GM04504 (cell line): ENCODE measurements at regions not wholly inside any gene's neighbourhood (a gene's known extent, or its start where the extent isn't known, plus 50 kb on each side); places are given as distances from the start of the nearest gene placed in this dataset.
"Not testable (repeated sequence)": the region's sequence is repeated elsewhere in the genome, so short reads cannot be mapped to it uniquely, and the experiment has no call there.

Experiments
- DNase-seq: peaks from one replicate; pipeline ENCODE4 v3.0.0-alpha.2; 2012; ENCODE audit warnings: low read depth

GRCh38 chr3:187473778-187474406 is 105.7 kb downstream of the RTP4 start:
- DNase-seq = no peak

- DNase-seq = not testable (repeated sequence)
These were observed 98.1 kb downstream of the RTP4 start for GRCh38 chr3:187466306-187466705.

- no peak for DNase-seq
These were observed 97.3 kb downstream of the RTP4 start for GRCh38 chr3:187465503-187465902.

- no peak for DNase-seq
These were observed 96.5 kb downstream of the RTP4 start for GRCh38 chr3:187464682-187465081.

GRCh38 chr3:187458921-187459320 is 90.7 kb downstream of the RTP4 start:
- no peak for DNase-seq

- DNase-seq = no peak
These were observed 90.2 kb downstream of the RTP4 start for GRCh38 chr3:187458383-187458782.

GRCh38 chr3:187456250-187456649 is 88.1 kb downstream of the RTP4 start:
- DNase-seq = peak; percentile 33

GRCh38 chr3:187454085-187454815 is 86.1 kb downstream of the RTP4 start:
- DNase-seq = no peak

GRCh38 chr3:187450431-187451190 is 82.4 kb downstream of the RTP4 start:
- no peak for DNase-seq

GRCh38 chr3:187448674-187449073 is 80.5 kb downstream of the RTP4 start:
- DNase-seq = no peak

GRCh38 chr3:187447737-187448136 is 79.6 kb downstream of the RTP4 start:
- DNase-seq = no peak

- DNase-seq = no peak
These were observed 77.2 kb downstream of the RTP4 start for GRCh38 chr3:187445356-187445755.

GRCh38 chr3:187434524-187434923 is 66.3 kb downstream of the RTP4 start:
- DNase-seq = no peak

GRCh38 chr3:187430576-187430975 is 62.4 kb downstream of the RTP4 start:
- no peak for DNase-seq
